GM21367 (cell line): ENCODE measurements at regions not wholly inside any gene's neighbourhood (a gene's known extent, or its start where the extent isn't known, plus 50 kb on each side); places are given as distances from the start of the nearest gene placed in this dataset.

Experiments
- ATAC-seq: cut with Tn5 transposase; IDR thresholded peaks from one replicate; pipeline ENCODE4 v1.9.1; 2021; ENCODE audit not compliant: unreplicated experiment

- no peak for ATAC-seq
These were observed 52.4 kb upstream of the UPP2 start for GRCh38 chr2:158049129-158049855.

- ATAC-seq, result no peak
These were observed 53.3 kb upstream of the UPP2 start for GRCh38 chr2:158048327-158048726.

GRCh38 chr2:158047156-158047611, 54.5 kb upstream of the UPP2 start:
- ATAC-seq, result no peak

- ATAC-seq, result no peak
These were observed 55.4 kb upstream of the UPP2 start for GRCh38 chr2:158046121-158046880.

- no peak for ATAC-seq
These were observed 56.3 kb upstream of the UPP2 start for GRCh38 chr2:158045362-158045761.

GRCh38 chr2:158043181-158043948, 58.3 kb upstream of the UPP2 start:
- no peak for ATAC-seq

GRCh38 chr2:158042666-158043065, 59.0 kb upstream of the UPP2 start:
- ATAC-seq, result no peak

GRCh38 chr2:158042245-158042644, 59.4 kb upstream of the UPP2 start:
- ATAC-seq, result no peak

GRCh38 chr2:158041400-158041799, 60.3 kb upstream of the UPP2 start:
- ATAC-seq, result no peak

GRCh38 chr2:158038901-158039300, 62.8 kb upstream of the UPP2 start:
- ATAC-seq, result no peak

- peak; percentile 80 for ATAC-seq
These were observed 67.3 kb upstream of the UPP2 start for GRCh38 chr2:158034198-158034866.

- ATAC-seq, result no peak
These were observed 70.3 kb upstream of the UPP2 start for GRCh38 chr2:158031371-158031770.

- ATAC-seq, result no peak
These were observed 76.2 kb upstream of the UPP2 start for GRCh38 chr2:158025255-158025996.

GRCh38 chr2:158024288-158024898, 77.3 kb upstream of the UPP2 start:
- peak; percentile 80 for ATAC-seq

- ATAC-seq, result no peak
These were observed 78.8 kb upstream of the UPP2 start for GRCh38 chr2:158022888-158023287.

- no peak for ATAC-seq
These were observed 80.5 kb upstream of the UPP2 start for GRCh38 chr2:158021226-158021625.

- no peak for ATAC-seq
These were observed 86.1 kb upstream of the UPP2 start for GRCh38 chr2:158015428-158016076.

GRCh38 chr2:158013891-158014290, 87.8 kb upstream of the UPP2 start:
- no peak for ATAC-seq

- no peak for ATAC-seq
These were observed 90.5 kb upstream of the UPP2 start for GRCh38 chr2:158011055-158011771.
